ENCODE measurements at regions not wholly inside any gene's neighbourhood (a gene's known extent, or its start where the extent isn't known, plus 50 kb on each side); places are given as distances from the start of the nearest gene placed in this dataset.

GRCh38 chr21:27571706-27572105 is 604.8 kb upstream of the ADAMTS5 start:
- Histone ChIP-seq H3K27me3 (ENCODE audit: insufficient read depth) (no peaks in the 10 kb centered on the region), H3K4me1 (ENCODE audit: insufficient read depth) (no peaks in the 10 kb centered on the region), H3K27ac (ENCODE audit: low read depth) (no peak overlapping the region), H3K4me3 (no peak overlapping the region), H3K79me2 (replicated peaks; ENCODE audit: insufficient read depth) (no peaks in the 10 kb centered on the region), H2AFZ (no peak overlapping the region), H3K4me2 (no peak overlapping the region), H3K9me2 (ENCODE audit: insufficient read depth) (no peaks in the 10 kb centered on the region; the same call in 1 of the 2 replicates), H3F3A (replicated peaks; ENCODE audit: low read depth) (no peaks in the 10 kb centered on the region), H4K20me1 (replicated peaks; ENCODE audit: insufficient read depth) (no peaks in the 10 kb centered on the region), H3K36me3 (ENCODE audit: insufficient read depth) (no peaks in the 10 kb centered on the region)
- no peaks in the 10 kb centered on the region; the same call in 2 of the 3 replicates for H3K4me1 Mint-ChIP-seq
- H3K36me3 Mint-ChIP-seq (ENCODE audit: low read depth), result no peaks in the 10 kb centered on the region
- no peak for ATAC-seq
- no peak overlapping the region for H3K27ac Mint-ChIP-seq
- H3K4me3 Mint-ChIP-seq, result no peak overlapping the region
- H3K27me3 Mint-ChIP-seq (ENCODE audit: insufficient read depth, low read depth, poor library complexity), result peaks cover 4% of the 10 kb centered on the region
- no peaks in the 10 kb centered on the region for H3K9me3 Mint-ChIP-seq
- TF ChIP-seq ZNF114 (CRISPR knock-in tag; IDR thresholded peaks at IDR 0.05), result no peak
- no peak for DNase-seq (ENCODE audit: low spot score)

GRCh38 chr21:27570306-27570868 is 603.5 kb upstream of the ADAMTS5 start:
- Histone ChIP-seq H3K36me3 (ENCODE audit: insufficient read depth) (no peaks in the 10 kb centered on the region), H3K4me2 (no peak overlapping the region), H3F3A (replicated peaks; ENCODE audit: low read depth) (no peaks in the 10 kb centered on the region), H3K27me3 (ENCODE audit: insufficient read depth) (no peaks in the 10 kb centered on the region), H3K27ac (ENCODE audit: low read depth) (no peak overlapping the region), H3K4me3 (no peak overlapping the region), H4K20me1 (replicated peaks; ENCODE audit: insufficient read depth) (no peaks in the 10 kb centered on the region), H2AFZ (no peak overlapping the region), H3K4me1 (ENCODE audit: insufficient read depth) (no peaks in the 10 kb centered on the region), H3K79me2 (replicated peaks; ENCODE audit: insufficient read depth) (no peaks in the 10 kb centered on the region), H3K9me2 (ENCODE audit: insufficient read depth) (no peaks in the 10 kb centered on the region; the same call in 1 of the 2 replicates)
- TF ChIP-seq POLR2AphosphoS5 (IDR thresholded peaks at IDR 0.05; ENCODE audit: low read depth) (no peak), ZNF331 (CRISPR knock-in tag; IDR thresholded peaks at IDR 0.05; ENCODE audit: low read depth) (no peak), NANOG (IDR thresholded peaks at IDR 0.05; ENCODE audit: borderline replicate concordance) (no peak), EZH2phosphoT487 (IDR thresholded peaks at IDR 0.05; ENCODE audit: unreplicated experiment) (no peak), ETS1 (IDR thresholded peaks at IDR 0.05) (no peak), ZNF114 (CRISPR knock-in tag; IDR thresholded peaks at IDR 0.05) (no peak), CTCF (conservative IDR thresholded peaks at IDR 0.05; ENCODE audit: low read depth in 2 of 2) (no peak), EZH2 (IDR thresholded peaks at IDR 0.05; ENCODE audit: low read depth, unreplicated experiment) (no peak)
- TF ChIP-seq, protein P1, sequence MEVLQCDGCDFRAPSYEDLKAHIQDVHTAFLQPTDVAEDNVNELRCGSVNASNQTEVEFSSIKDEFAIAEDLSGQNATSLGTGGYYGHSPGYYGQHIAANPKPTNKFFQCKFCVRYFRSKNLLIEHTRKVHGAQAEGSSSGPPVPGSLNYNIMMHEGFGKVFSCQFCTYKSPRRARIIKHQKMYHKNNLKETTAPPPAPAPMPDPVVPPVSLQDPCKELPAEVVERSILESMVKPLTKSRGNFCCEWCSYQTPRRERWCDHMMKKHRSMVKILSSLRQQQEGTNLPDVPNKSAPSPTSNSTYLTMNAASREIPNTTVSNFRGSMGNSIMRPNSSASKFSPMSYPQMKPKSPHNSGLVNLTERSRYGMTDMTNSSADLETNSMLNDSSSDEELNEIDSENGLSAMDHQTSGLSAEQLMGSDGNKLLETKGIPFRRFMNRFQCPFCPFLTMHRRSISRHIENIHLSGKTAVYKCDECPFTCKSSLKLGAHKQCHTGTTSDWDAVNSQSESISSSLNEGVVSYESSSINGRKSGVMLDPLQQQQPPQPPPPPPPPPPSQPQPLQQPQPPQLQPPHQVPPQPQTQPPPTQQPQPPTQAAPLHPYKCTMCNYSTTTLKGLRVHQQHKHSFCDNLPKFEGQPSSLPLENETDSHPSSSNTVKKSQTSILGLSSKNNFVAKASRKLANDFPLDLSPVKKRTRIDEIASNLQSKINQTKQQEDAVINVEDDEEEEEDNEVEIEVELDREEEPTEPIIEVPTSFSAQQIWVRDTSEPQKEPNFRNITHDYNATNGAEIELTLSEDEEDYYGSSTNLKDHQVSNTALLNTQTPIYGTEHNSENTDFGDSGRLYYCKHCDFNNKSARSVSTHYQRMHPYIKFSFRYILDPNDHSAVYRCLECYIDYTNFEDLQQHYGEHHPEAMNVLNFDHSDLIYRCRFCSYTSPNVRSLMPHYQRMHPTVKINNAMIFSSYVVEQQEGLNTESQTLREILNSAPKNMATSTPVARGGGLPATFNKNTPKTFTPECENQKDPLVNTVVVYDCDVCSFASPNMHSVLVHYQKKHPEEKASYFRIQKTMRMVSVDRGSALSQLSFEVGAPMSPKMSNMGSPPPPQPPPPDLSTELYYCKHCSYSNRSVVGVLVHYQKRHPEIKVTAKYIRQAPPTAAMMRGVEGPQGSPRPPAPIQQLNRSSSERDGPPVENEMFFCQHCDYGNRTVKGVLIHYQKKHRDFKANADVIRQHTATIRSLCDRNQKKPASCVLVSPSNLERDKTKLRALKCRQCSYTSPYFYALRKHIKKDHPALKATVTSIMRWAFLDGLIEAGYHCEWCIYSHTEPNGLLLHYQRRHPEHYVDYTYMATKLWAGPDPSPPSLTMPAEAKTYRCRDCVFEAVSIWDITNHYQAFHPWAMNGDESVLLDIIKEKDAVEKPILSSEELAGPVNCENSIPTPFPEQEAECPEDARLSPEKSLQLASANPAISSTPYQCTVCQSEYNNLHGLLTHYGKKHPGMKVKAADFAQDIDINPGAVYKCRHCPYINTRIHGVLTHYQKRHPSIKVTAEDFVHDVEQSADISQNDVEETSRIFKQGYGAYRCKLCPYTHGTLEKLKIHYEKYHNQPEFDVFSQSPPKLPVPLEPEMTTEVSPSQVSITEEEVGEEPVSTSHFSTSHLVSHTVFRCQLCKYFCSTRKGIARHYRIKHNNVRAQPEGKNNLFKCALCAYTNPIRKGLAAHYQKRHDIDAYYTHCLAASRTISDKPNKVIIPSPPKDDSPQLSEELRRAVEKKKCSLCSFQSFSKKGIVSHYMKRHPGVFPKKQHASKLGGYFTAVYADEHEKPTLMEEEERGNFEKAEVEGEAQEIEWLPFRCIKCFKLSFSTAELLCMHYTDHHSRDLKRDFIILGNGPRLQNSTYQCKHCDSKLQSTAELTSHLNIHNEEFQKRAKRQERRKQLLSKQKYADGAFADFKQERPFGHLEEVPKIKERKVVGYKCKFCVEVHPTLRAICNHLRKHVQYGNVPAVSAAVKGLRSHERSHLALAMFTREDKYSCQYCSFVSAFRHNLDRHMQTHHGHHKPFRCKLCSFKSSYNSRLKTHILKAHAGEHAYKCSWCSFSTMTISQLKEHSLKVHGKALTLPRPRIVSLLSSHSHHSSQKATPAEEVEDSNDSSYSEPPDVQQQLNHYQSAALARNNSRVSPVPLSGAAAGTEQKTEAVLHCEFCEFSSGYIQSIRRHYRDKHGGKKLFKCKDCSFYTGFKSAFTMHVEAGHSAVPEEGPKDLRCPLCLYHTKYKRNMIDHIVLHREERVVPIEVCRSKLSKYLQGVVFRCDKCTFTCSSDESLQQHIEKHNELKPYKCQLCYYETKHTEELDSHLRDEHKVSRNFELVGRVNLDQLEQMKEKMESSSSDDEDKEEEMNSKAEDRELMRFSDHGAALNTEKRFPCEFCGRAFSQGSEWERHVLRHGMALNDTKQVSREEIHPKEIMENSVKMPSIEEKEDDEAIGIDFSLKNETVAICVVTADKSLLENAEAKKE (CRISPR knock-in tag; IDR thresholded peaks at IDR 0.05), result no peak
- Mint-ChIP-seq H3K4me3 (no peak overlapping the region), H3K9me3 (no peaks in the 10 kb centered on the region), H3K27ac (no peak overlapping the region), H3K4me1 (no peaks in the 10 kb centered on the region; the same call in 2 of the 3 replicates), H3K36me3 (ENCODE audit: low read depth) (no peaks in the 10 kb centered on the region), H3K27me3 (ENCODE audit: insufficient read depth, low read depth, poor library complexity) (peaks cover 4% of the 10 kb centered on the region)
- DNase-seq (ENCODE audit: low spot score) (no peak), ATAC-seq (no peak)

Measured in GM23338 (cell line).